Jurkat, Clone E6-1 (cell line): ENCODE measurements at regions not wholly inside any gene's neighbourhood (a gene's known extent, or its start where the extent isn't known, plus 50 kb on each side); places are given as distances from the start of the nearest gene placed in this dataset.

Source experiments
- DNase-seq: peaks from one replicate; pipeline ENCODE4 v3.0.0-alpha.2; 2011; ENCODE audit warnings: low read depth, low spot score
- H3K4me3 ChIP-seq: 2 replicates; pipeline ENCODE4 v1.5.1; 2011; ENCODE audit warnings: mild to moderate bottlenecking, low read length, control low read depth, moderate library complexity

DNA sequence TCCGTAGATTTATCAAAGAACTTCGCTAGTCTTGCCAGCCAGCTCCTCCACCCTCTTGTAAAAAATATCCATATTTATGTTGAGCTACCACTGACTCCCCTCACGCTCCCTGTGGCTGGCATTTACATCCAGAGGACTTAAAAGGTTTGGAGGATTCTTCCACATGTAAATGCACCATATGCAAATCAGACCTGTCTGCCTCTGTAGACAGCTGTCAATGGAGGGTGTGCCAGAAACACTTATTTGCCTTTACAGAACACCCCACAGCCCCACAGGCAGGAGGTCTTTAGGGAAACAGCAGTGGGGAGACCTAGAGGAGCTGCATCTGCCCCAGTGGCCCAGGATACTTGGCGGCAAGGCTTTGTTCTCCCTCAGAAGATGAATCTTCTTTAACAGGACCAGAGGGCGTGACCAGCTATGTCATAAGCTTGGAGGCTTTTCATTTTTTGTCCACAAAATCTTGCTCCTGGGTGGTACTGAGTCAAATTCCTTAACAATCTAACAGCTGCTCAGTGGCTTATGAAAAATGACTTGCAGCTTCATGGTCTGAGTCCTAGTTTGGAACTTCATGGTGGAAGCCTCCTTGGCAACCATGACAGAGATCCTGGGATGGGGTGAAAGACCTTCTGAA is 535.8 kb downstream of the EBF1 start:
- DNase-seq: no peak
- H3K4me3 ChIP-seq: no peak overlapping the region

DNA sequence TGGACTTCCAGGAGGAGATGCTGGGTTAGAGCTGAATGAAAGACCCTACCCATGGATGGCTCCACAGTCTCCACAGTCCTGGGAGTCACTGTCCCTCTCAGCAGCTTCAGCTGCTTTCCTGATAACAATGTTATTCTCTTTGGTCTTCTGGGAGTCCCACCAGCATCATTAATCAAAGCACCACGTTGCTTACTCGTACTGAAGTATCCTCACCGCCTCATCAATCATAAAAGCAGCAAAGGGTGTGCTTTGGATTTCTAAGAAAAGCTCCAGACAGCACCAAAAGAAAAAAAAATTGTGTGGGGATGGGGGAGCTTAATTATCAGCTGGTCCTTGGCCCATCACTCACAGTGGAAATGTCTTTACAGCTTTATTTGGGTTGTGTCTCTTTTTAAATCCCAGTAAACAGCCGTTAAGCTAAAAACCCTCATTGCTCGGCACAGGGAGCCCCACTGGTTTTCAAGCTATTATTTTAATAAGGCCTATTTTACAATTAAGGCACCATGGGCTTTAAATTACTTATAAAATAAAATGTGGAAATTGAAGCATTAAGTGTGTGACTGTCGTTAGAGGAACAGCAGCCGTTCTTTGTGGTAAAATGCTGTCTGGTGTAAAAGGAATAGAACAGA is 538.0 kb downstream of the EBF1 start:
- no peak overlapping the region for H3K4me3 ChIP-seq
- DNase-seq: no peak

DNA sequence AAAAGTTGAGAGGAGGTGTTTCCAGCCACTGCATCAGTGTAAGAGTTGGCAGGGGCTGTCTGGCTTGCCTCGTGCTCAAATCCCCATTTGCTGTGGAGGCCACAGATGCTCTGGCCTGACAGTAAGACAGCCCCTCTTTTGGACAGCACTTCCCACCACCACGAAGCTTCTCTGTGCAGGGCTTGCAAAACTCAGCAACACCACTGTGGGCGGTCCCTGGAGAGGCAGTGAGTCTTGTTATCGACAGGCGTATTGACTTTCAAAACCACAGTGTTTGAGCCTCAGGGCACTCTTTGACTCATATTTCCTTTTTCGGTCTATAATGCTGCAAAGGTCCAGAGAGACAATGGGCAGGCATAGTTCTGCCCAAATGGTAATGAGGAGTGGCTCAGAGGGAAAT is 539.5 kb downstream of the EBF1 start:
- no peak for DNase-seq
- no peak overlapping the region for H3K4me3 ChIP-seq

DNA sequence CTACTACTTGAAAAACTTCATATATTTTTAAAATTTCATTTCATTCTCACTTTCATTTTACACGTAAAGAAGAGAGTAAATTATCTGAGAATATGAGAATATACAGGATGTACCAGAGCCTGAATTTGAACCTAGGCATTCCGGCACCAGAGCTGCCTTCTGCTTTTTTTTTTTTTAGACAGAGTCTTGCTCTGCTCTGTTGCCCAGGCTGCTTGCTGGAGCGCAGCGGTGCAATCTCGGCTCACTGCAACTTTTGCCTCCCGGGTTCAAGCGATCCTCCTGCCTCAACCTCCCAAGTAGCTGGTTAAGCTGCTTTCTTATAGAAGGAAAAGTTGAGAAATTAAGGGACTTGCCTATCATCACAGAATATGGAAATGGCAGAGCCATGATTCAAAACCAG is 540.1 kb downstream of the EBF1 start:
- no peak for DNase-seq
- H3K4me3 ChIP-seq: no peak overlapping the region

DNA sequence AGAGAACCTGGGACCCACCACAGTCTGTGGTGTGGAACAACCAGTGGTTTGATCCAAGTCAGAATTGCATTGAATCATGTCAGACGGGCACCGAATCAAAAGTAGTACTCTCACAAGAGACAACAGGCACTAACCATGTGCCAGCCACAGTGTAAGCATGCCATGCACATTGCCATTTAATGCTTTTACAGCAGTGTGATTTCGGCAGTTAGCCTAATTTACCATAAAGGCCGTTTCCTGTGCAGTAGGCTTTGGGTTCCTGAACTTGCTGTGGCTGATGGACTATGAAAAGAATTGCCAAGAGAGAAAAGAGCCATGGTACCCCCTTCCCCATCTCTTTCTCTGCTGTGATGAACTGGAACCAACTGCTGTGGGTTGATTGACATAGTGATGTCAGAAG is 540.6 kb downstream of the EBF1 start:
- no peak overlapping the region for H3K4me3 ChIP-seq
- DNase-seq: peak; percentile 3

DNA sequence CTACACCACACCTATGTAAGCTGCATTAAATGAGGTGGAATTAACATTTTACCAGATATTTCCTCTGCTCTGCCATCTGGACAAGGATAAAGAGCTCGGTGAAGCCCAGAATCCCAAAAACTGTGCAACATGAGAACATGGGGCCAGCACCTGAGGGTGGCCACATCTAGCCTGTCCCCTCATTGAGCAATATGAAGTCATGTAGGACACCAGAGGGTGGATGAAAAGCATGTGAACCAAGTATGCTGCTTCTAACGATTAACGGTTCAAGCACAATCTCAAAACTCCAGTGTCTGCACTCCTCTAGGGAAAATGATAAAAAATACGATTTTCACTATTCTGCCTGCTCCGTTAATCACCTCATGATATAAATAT is 545.8 kb downstream of the EBF1 start:
- DNase-seq: no peak

DNA sequence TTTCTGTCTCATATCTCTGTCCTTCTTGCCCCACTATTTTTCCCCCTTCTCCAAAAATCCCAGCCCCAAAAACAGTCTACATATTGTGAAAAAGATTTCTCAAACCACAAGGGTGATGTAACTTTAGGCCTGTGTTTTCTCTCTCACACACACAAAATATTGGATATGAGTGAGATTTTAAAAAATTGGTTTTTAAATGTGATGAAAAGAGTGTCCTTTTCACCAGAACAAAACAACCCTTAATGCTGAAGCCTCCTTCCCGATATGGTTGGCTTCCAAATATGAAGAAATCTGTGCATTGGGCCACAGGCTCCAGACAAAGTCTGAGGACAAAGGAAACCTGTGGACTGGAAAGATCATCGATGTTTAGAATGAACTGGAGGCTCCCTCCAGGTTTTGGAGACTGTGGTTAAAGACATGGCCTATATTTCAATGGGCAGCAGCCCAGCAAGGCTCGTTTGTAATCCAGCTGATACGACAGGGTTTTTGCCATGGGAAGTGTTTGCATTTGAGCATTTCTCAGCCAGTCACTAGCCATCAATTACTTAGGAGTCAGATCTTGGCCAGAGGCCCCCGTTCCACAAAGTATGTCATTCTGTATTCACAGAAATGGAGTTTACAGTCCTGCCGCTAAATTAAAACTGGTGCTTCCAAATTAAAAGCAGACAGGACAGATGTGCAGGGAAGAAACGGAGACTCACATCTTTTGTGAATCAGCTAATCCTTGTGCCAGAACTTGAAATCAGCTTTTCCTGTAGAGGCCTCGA is 546.3 kb downstream of the EBF1 start:
- no peak for DNase-seq
- no peak overlapping the region for H3K4me3 ChIP-seq

More for the DNA sequence above, 545.8 kb downstream of the EBF1 start:
- no peak overlapping the region for H3K4me3 ChIP-seq

DNA sequence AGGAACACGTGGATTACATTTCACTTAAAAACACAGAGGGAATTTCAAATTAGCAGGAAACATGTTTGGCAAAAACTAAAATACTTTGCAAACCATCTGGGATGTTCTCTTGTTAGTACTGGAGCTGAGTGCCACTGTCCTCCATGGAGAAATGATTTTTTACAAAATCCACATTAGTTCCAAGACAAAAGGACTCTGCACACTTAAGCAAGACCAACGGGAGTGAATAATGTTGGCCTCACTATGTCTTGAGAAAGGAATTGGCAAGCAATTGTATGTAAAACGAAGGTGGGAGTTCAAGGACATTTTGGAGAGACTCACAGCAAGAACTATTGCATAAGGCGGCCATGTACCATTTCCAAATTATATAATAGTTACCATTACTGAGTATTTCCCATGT is 547.5 kb downstream of the EBF1 start:
- DNase-seq: no peak
- H3K4me3 ChIP-seq: no peak overlapping the region

DNA sequence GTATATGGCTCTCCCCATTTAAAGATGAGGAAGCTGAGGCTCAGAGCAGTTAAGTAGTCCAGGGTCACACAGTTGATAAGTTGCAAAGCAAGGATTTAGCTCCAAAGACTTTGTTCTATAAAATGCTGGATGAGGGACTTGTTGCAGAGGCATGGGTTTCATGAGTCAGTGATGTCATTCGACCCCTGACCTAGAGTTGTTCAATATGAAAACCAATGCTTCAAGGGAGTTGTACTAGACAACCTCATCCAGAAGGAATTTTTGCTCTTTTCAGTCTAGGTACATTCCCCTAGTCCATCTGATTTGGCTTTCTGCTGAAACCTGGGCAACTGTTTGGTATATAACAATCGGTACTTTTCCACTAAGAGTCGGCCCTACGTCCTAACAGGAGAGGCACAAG is 550.4 kb downstream of the EBF1 start:
- H3K4me3 ChIP-seq: no peak overlapping the region
- DNase-seq: no peak

DNA sequence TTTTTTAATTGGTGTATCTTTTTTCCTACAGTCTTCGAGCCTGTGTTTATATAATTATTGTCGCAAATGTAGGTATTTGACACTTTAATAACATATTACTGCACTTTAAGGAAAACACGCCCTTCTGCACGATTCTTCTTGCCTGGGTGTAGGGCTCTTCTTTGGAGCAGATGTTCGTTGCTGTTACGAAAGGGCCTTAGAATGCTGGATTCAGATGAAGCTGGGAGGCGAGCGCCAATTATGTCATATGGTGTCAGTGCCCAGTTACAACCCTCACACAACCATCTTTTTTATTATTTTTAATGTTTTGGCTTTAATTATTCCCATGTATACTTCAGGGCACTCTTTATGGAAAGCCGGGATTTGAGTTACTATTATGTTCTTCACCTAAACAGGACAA is 553.0 kb downstream of the EBF1 start:
- H3K4me3 ChIP-seq: no peak overlapping the region

DNA sequence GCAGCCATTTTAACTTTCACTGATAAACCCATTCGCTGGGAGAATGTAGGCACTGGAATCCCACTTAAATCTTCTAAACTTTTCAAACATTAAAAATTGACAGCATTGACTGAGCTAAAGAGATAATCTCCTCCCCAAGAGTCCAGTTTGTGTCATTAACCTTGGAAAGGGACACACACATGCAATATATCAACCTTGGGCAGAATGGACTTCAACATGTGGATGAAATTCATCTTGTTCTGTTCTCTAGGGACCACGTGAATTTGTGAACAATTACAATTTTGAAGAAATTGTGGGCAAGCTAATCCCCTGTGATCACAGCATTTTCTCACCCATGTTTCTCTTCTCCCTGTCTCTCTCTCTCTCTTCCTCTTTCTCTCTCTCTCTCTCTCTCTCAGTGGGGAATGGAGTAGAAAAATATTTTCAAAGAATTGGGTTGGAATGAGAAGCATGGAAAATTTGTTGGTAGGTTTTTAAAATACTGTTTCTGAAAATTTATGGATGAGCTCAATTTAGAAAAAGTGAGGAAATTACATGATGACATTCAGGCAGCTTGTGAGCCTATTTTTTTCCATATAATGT is 553.7 kb downstream of the EBF1 start:
- DNase-seq: no peak
- no peak overlapping the region for H3K4me3 ChIP-seq

More for the DNA sequence above, 553.0 kb downstream of the EBF1 start:
- DNase-seq: no peak

DNA sequence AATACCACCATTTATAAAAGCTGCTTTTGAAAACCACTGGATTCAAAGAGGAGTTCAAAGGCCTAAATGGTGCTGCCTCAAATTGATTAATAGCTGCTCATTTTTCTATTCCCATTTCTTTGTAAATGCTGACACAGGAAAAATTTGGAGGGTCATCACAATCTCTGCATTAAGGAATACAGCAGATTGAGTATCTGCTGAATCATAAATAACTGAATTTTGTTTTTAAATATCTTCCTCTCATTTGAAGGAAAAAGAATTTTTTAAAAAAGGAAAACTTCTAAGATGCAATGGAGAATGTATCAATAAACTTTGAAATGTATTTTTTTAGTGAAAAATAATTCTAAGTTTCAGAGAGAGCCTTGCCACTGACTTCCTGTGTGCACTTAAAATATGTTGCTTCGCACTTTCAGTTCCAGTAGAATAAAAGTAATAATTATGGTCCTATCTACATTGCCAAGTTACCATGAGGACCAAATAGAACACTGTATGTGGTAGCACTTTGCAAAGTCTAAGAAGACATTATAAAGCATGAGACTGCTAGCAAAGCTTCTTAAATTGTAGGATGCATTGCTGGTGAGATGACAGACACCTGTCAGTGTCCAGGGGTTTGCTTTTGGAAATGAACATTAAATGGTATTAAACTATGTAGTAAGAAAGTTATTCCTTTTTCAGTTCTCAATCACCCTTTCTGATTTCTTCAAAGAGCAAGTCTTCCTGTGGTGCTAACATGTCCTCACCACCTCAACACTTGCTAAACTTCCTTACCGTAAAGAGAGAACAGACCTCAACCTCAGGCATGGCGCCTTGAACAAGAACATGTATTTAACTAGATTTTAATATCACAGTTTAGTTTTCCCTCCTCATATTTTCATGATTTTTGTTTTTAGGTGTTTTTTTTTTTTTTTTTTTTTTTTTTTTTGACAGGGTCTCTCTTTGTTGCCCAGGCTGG is 555.1 kb downstream of the EBF1 start:
- no peak overlapping the region for H3K4me3 ChIP-seq
- no peak for DNase-seq

DNA sequence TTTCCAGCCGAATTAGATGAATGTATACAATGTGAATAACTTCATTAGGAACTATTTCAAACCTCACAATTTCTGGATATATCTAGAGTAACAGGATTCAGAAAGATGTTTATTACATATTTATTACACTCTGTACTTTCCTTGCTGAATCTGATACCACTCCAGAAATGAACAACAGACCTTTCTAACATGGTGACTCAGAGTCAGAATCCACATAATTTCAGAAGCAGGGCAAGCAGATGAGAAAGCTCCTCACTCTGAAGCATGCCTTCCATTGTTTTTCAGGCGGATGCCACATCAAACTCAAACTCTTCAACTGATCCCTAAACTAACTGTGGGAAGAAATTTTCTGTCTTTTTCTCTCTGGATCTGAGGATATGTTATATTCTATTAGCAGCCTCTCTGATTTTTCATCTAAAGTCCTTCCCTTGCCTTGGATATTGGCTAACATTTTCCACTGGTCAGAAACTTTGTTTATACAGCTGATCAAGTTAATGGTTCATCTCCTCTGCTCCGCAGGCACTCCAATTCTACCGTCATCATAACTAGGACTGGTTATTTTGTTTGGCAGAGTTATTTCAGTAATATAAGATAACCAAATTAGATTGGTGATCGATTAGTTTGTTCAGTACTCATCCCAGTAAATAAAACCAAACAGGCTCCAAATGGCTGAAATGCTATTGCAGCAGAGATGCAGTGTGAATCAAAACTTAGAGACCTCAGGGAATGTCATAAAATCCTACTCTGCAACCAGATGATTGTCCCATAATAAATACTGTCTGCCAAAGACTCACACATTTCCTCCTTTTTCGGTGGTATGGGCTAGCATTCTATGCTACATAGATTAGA is 556.0 kb downstream of the EBF1 start:
- no peak for DNase-seq
- H3K4me3 ChIP-seq: no peak overlapping the region

DNA sequence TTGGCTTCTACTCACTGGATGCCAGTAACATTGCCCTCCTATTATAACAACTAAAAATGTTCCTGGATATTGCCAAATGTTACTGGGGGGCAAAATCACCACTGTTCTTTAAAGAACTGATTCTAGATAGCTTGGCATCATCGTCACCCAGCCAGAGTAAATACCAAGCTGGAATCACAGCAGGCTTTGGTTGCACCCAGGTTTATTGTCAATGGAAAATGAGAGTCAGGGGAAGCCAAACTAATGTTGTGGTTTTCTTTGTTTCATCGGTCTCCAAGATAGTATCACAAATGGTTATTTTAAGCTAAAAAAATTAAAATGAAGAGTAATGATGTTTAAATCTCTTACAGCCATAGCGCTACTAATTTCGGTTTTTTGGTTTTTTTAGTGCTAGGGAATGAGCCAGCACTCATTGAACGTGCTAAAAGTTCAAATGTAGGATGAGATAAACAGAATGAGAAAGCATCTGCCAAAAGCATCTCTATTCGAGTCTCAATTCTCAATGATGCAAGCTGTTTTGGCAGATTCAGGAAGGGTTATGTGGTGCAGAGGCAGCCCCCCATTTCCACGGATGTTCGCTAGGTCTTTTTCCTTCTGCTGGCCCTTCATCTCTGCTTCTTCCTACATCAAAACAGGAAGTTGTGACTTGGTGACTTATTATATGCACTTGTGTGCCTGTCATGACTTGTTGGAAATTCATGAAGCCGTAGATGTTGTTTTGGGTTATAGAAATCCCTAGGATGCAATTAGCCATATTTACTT is 558.0 kb downstream of the EBF1 start:
- H3K4me3 ChIP-seq: no peak overlapping the region
- DNase-seq: peak; percentile 5

DNA sequence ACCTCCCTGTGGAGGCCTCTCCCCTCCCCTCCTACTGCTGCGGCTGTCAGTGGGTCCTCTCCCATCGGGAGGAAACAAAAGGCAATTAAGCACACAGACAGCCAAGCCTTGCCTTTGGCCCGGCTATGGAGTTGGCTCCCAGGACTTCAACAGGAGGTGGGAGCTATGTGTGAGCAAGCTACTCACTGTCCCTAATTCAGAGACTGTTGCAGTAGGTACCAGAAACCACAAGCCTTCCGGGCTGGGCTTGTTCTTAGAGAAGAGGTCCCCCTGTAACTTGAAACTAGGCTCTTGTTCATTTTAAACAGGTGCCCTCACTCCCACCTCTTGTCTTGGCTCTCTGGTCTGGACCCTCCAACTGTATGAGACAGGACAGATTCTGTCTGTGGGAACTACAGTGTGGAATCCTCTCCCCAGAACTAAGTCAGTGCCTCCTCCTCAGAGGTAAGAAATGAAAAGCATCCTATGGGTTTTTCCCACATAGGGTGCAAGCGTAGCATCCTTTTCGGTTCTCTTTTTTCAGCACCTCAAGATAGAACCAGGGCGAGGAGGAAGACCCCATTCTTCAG is 561.1 kb downstream of the EBF1 start:
- DNase-seq: peak; percentile 19
- H3K4me3 ChIP-seq: no peak overlapping the region

DNA sequence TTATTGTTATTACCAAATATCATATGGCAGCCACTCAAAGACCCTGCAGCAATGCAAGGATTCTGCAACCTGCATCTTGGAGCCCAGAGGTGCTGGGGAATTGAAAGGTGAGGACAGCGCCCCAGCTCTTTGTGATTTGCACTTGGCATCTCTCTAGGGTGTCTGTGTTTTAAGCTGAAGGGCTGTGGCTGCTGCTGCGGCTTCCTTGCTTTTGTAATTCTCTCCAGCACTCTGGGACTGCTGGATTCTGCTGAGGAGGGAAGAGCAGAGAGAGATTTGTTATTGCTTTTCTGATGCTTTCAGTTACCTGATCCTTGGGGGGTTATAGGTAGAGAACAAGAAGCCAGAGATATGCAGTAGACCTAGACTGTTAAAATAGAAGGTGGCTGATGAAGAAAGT is 562.4 kb downstream of the EBF1 start:
- no peak overlapping the region for H3K4me3 ChIP-seq
- no peak for DNase-seq

DNA sequence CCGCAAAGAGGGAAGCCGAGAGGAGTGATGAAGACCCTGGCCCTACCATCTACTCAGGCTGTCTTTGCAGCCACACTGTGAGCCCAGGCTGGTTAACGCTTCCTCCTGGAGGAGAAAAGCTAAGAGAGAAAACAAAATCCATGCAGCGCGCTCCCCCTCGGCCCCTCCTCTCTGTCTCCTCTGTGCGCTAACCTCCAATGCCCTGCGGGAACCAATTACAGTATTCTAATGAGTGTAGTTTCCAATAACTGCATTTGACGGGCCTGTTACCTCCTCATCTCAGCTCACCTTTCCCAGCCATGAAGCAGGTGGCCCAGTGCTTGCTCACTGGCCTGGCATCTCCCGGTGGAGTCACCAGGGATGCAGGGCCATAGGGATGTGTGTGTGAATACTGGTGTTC is 565.5 kb downstream of the EBF1 start:
- no peak overlapping the region for H3K4me3 ChIP-seq
- no peak for DNase-seq
